T-cell (primary cell): ENCODE measurements at regions not wholly inside any gene's neighbourhood (a gene's known extent, or its start where the extent isn't known, plus 50 kb on each side); places are given as distances from the start of the nearest gene placed in this dataset.

ENCODE experiments used
- ATAC-seq, 4 experiments: fragments of 200-7000 bp in 3 of 4; fragments of 150-1000 bp in 1 of 4; cut with Tn5 transposase; replicated peaks in 1 of 4; 1 replicate in 3 of 4; 2 replicates in 1 of 4; pipeline ENCODE4 v1.10.0; 2021; ENCODE audit warnings: moderate library complexity in 3 of 4, mild to moderate bottlenecking in 2 of 4, moderate number of reproducible peaks in 1 of 4
- CTCF ChIA-PET, 2 donors: fragments of 300-600 bp; sonication (Branson Sonifier 250); formaldehyde crosslinking; loops; one replicate each; lab custom pipeline; 2022; ENCODE audit warnings: antibody characterized with exemption in 2 of 2; lab: Charles Lee
- POLR2A ChIA-PET, 2 donors: fragments of 300-600 bp; sonication (Branson Sonifier 250); formaldehyde crosslinking; loops; one replicate each; lab custom pipeline; 2022; ENCODE audit warnings: antibody characterized with exemption in 2 of 2; lab: Charles Lee
- DNase-seq, 35 experiments: peaks; one replicate each; pipeline versions ENCODE4 v3.0.0 to v3.0.0-alpha.2; 2013 to 2023
- H3K27ac ChIP-seq: one replicate; pipeline ENCODE4 v1.5.1; 2013; ENCODE audit warnings: low read length
- H3K27me3 ChIP-seq, 2 experiments: replicated peaks in 1 of 2; 1 replicate in 1 of 2; 2 replicates in 1 of 2; pipeline versions ENCODE4 v1.6.1 to v1.7.0; 2013; ENCODE audit warnings: low read length in 1 of 2, mixed read lengths in 1 of 2; ENCODE audit not compliant: control insufficient read depth in 2 of 2, insufficient read depth in 2 of 2; ENCODE audit errors: extremely low read depth in 1 of 2
- H3K36me3 ChIP-seq, 2 donors: 1 replicate in 1 of 2; 2 replicates in 1 of 2; pipeline versions ENCODE4 v1.6.1 to v1.7.0; 2013; ENCODE audit warnings: low read length in 1 of 2; ENCODE audit not compliant: control insufficient read depth in 2 of 2, insufficient read depth in 1 of 2; ENCODE audit errors: extremely low read depth in 1 of 2
- H3K4me1 ChIP-seq, 2 experiments: 1 replicate in 1 of 2; 2 replicates in 1 of 2; pipeline versions ENCODE4 v1.6.1 to v1.7.0; 2013; ENCODE audit warnings: low read length in 2 of 2, mixed read lengths in 1 of 2; ENCODE audit not compliant: insufficient read depth in 2 of 2, control insufficient read depth in 1 of 2; ENCODE audit errors: extremely low read depth in 1 of 2
- H3K4me3 ChIP-seq, 2 donors: 1 replicate in 1 of 2; 2 replicates in 1 of 2; pipeline versions ENCODE4 v1.5.1 to v1.7.0; 2013; ENCODE audit warnings: mild to moderate bottlenecking in 2 of 2, low read length in 1 of 2, moderate library complexity in 1 of 2; ENCODE audit not compliant: control insufficient read depth in 1 of 2; ENCODE audit errors: extremely low read depth in 1 of 2
- H3K9me3 ChIP-seq: 2 replicates; pipeline ENCODE4 v1.7.0; 2013
- H3K27ac Mint-ChIP-seq, 2 donors: one replicate each; pipeline ENCODE4 v1.8.0; 2020 to 2021; ENCODE audit warnings: mild to moderate bottlenecking in 2 of 2, mixed read lengths in 2 of 2
- H3K27me3 Mint-ChIP-seq, 2 donors: one replicate each; pipeline ENCODE4 v1.8.0; 2021 to 2022; ENCODE audit warnings: mixed read lengths in 2 of 2
- H3K36me3 Mint-ChIP-seq: one replicate; pipeline ENCODE4 v1.8.0; 2021; ENCODE audit warnings: mixed read lengths
- H3K4me1 Mint-ChIP-seq, 3 donors: one replicate each; pipeline ENCODE4 v1.8.0; 2020 to 2022; ENCODE audit warnings: mixed read lengths in 3 of 3, mild to moderate bottlenecking in 1 of 3
- H3K4me3 Mint-ChIP-seq, 3 donors: one replicate each; pipeline ENCODE4 v1.8.0; 2020 to 2022; ENCODE audit warnings: mild to moderate bottlenecking in 3 of 3, mixed read lengths in 3 of 3, moderate library complexity in 3 of 3
- H3K9me3 Mint-ChIP-seq, 3 donors: one replicate each; pipeline ENCODE4 v1.8.0; 2020 to 2022; ENCODE audit warnings: mixed read lengths in 3 of 3
- WGBS: methylation state at CpG from one replicate; pipeline ENCODE4 v1.1.5; 2013; ENCODE audit warnings: missing lambda C conversion rate; ENCODE audit not compliant: insufficient coverage; 5-methylcytosine and 5-hydroxymethylcytosine counted together

- no peak for DNase-seq
- Histone ChIP-seq H3K27me3 (no peaks in the 10 kb centered on the region), H3K36me3 (no peaks in the 10 kb centered on the region), H3K4me1 (no peaks in the 10 kb centered on the region), H3K9me3 (no peaks in the 10 kb centered on the region), H3K4me3 (no peak overlapping the region), H3K27ac (no peak overlapping the region)
- H3K27me3 Mint-ChIP-seq: no peaks in the 10 kb centered on the region
- ChIA-PET POLR2A (interaction anchor here in 1 of 2 donors (0.5 kb wide), 1 partner anchor 13 kb away, joined by 3 read pairs; no protein-coding TSS in a partner anchor), CTCF (no interaction called here)
- no peak for ATAC-seq
- H3K4me1 Mint-ChIP-seq: peaks cover 0 to 13% (median 0%) of the 10 kb centered on the region in 3 donors
- no peaks in the 10 kb centered on the region for H3K36me3 Mint-ChIP-seq
- H3K27ac Mint-ChIP-seq: no peak overlapping the region
- 88% methylated on average over 2 of the region's 4 CpGs for WGBS
- H3K9me3 Mint-ChIP-seq: peaks cover 0 to 10% (median 2%) of the 10 kb centered on the region in 3 donors
- no peak overlapping the region for H3K4me3 Mint-ChIP-seq
These were observed 65.5 kb upstream of the FYN start for GRCh38 chr6:111938710-111939109.

- H3K27ac Mint-ChIP-seq: no peak overlapping the region
- POLR2A ChIA-PET: no interaction called here
- Histone ChIP-seq H3K4me3 (no peak overlapping the region), H3K27ac (no peak overlapping the region), H3K4me1 (no peaks in the 10 kb centered on the region), H3K27me3 (no peaks in the 10 kb centered on the region), H3K36me3 (no peaks in the 10 kb centered on the region), H3K9me3 (no peaks in the 10 kb centered on the region)
- H3K27me3 Mint-ChIP-seq: no peaks in the 10 kb centered on the region
- ATAC-seq (no peak), DNase-seq (no peak)
- 100% methylated on average over 1 of the region's 2 CpGs for WGBS
- H3K4me1 Mint-ChIP-seq: peaks cover 0 to 13% (median 0%) of the 10 kb centered on the region in 3 donors
- H3K9me3 Mint-ChIP-seq: peaks cover 0 to 10% (median 2%) of the 10 kb centered on the region in 3 donors
- CTCF ChIA-PET: no interaction called here
- no peak overlapping the region for H3K4me3 Mint-ChIP-seq
- no peaks in the 10 kb centered on the region for H3K36me3 Mint-ChIP-seq
These were observed 66.7 kb upstream of the FYN start for GRCh38 chr6:111939902-111940301.

- no peak for DNase-seq
- no peak overlapping the region for H3K27ac ChIP-seq
- no peaks in the 10 kb centered on the region for H3K36me3 ChIP-seq
- H3K9me3 Mint-ChIP-seq: peaks cover 0 to 10% (median 2%) of the 10 kb centered on the region in 3 donors
- no peaks in the 10 kb centered on the region for H3K9me3 ChIP-seq
- no peaks in the 10 kb centered on the region for H3K27me3 ChIP-seq
- ATAC-seq: no peak
- POLR2A ChIA-PET: interaction anchor here in 1 of 2 donors (0.6 kb wide), 1 partner anchor 231 kb away, joined by 3 read pairs; no protein-coding TSS in a partner anchor
- H3K4me1 Mint-ChIP-seq: peaks cover 0 to 13% (median 0%) of the 10 kb centered on the region in 3 donors
- H3K36me3 Mint-ChIP-seq: no peaks in the 10 kb centered on the region
- no peak overlapping the region for H3K4me3 Mint-ChIP-seq
- no peak overlapping the region for H3K27ac Mint-ChIP-seq
- CTCF ChIA-PET: interaction anchor here in 1 of 2 donors (0.6 kb wide), 1 partner anchor 550 kb away, joined by 3 read pairs; no protein-coding TSS in a partner anchor
- H3K4me1 ChIP-seq: no peaks in the 10 kb centered on the region
- H3K27me3 Mint-ChIP-seq: no peaks in the 10 kb centered on the region
- H3K4me3 ChIP-seq: no peak overlapping the region
These were observed 67.5 kb upstream of the FYN start for GRCh38 chr6:111940801-111941200.

GRCh38 chr6:111941686-111942330 lies 68.6 kb upstream of the FYN start:
- WGBS: no CpG with 5 or more reads among the region's 2 CpGs
- CTCF ChIA-PET: no interaction called here
- Mint-ChIP-seq H3K27ac (no peak overlapping the region), H3K9me3 (peaks cover 0 to 10% (median 2%) of the 10 kb centered on the region in 3 donors), H3K4me3 (no peak overlapping the region), H3K36me3 (no peaks in the 10 kb centered on the region), H3K4me1 (peaks cover 0 to 13% (median 0%) of the 10 kb centered on the region in 3 donors), H3K27me3 (no peaks in the 10 kb centered on the region)
- POLR2A ChIA-PET: no interaction called here
- Histone ChIP-seq H3K4me3 (no peak overlapping the region), H3K9me3 (no peaks in the 10 kb centered on the region), H3K4me1 (no peaks in the 10 kb centered on the region), H3K36me3 (no peaks in the 10 kb centered on the region), H3K27me3 (no peaks in the 10 kb centered on the region), H3K27ac (no peak overlapping the region)
- no peak for ATAC-seq
- DNase-seq: no peak

GRCh38 chr6:111942561-111942960 lies 69.3 kb upstream of the FYN start:
- no peak overlapping the region for H3K4me3 Mint-ChIP-seq
- POLR2A ChIA-PET: interaction anchor here in 1 of 2 donors (0.9 kb wide), 1 partner anchor 13 kb away, joined by 4 read pairs; no protein-coding TSS in a partner anchor

GRCh38 chr6:111943266-111943665 lies 70.0 kb upstream of the FYN start:
- Histone ChIP-seq H3K27ac (no peak overlapping the region), H3K27me3 (no peaks in the 10 kb centered on the region), H3K36me3 (no peaks in the 10 kb centered on the region), H3K4me3 (no peak overlapping the region), H3K9me3 (no peaks in the 10 kb centered on the region), H3K4me1 (no peaks in the 10 kb centered on the region)
- ChIA-PET POLR2A (interaction anchor here in 1 of 2 donors (0.6 to 0.9 kb wide), 2 partner anchors 12 kb away, joined by 3 to 4 read pairs; no protein-coding TSS in a partner anchor), CTCF (no interaction called here)
- Mint-ChIP-seq H3K9me3 (peaks cover 0 to 10% (median 2%) of the 10 kb centered on the region in 3 donors), H3K27ac (no peak overlapping the region), H3K36me3 (no peaks in the 10 kb centered on the region), H3K4me3 (no peak overlapping the region), H3K27me3 (no peaks in the 10 kb centered on the region), H3K4me1 (peaks cover 0 to 10% (median 0%) of the 10 kb centered on the region in 3 donors)
- DNase-seq (no peak), ATAC-seq (no peak)
- WGBS: no CpG with 5 or more reads among the region's 3 CpGs

More at GRCh38 chr6:111942561-111942960, 69.3 kb upstream of the FYN start:
- H3K36me3 Mint-ChIP-seq: no peaks in the 10 kb centered on the region
- Histone ChIP-seq H3K27ac (no peak overlapping the region), H3K4me1 (no peaks in the 10 kb centered on the region), H3K4me3 (no peak overlapping the region), H3K27me3 (no peaks in the 10 kb centered on the region), H3K9me3 (no peaks in the 10 kb centered on the region), H3K36me3 (no peaks in the 10 kb centered on the region)
- no peaks in the 10 kb centered on the region for H3K27me3 Mint-ChIP-seq
- peaks cover 0 to 10% (median 2%) of the 10 kb centered on the region in 3 donors for H3K9me3 Mint-ChIP-seq
- 100% methylated on average over 1 of the region's 2 CpGs for WGBS
- DNase-seq: no peak
- CTCF ChIA-PET: no interaction called here
- no peak overlapping the region for H3K27ac Mint-ChIP-seq
- no peak for ATAC-seq
- peaks cover 0 to 13% (median 0%) of the 10 kb centered on the region in 3 donors for H3K4me1 Mint-ChIP-seq
